Psoas muscle (tissue), 7 donors: ENCODE measurements at regions not wholly inside any gene's neighbourhood (a gene's known extent, or its start where the extent isn't known, plus 50 kb on each side); places are given as distances from the start of the nearest gene placed in this dataset.

Experiments used
- ATAC-seq, 4 donors: fragments of 200-7000 bp; cut with Tn5 transposase; one replicate each; pipeline ENCODE4 v1.9.1; 2020; ENCODE audit warnings: moderate library complexity in 3 of 4, mild to moderate bottlenecking in 2 of 4
- DNase-seq, 2 donors: peaks; one replicate each; pipeline ENCODE4 v3.0.0-alpha.2; 2020
- H3K27ac ChIP-seq: fragments of 200-600 bp; one replicate; pipeline ENCODE4 v1.8.0; 2022
- H3K27me3 ChIP-seq, 3 donors: fragments of 200-600 bp in 1 of 3; one replicate each; pipeline versions ENCODE4 v1.6.1 to v1.8.0; 2013 to 2022; ENCODE audit warnings: low read length in 2 of 3, mild to moderate bottlenecking in 2 of 3, moderate library complexity in 1 of 3; ENCODE audit not compliant: insufficient read depth in 3 of 3
- H3K36me3 ChIP-seq, 2 donors: fragments of 200-600 bp in 1 of 2; one replicate each; pipeline versions ENCODE4 v1.6.1 to v1.8.0; 2013 to 2022; ENCODE audit warnings: low read depth in 1 of 2, mild to moderate bottlenecking in 1 of 2, moderate library complexity in 1 of 2; ENCODE audit not compliant: insufficient read depth in 1 of 2
- H3K4me1 ChIP-seq: fragments of 200-600 bp; one replicate; pipeline ENCODE4 v1.8.0; 2022
- H3K4me3 ChIP-seq: fragments of 200-600 bp; one replicate; pipeline ENCODE4 v1.8.0; 2022; ENCODE audit warnings: mild to moderate bottlenecking
- H3K9me3 ChIP-seq: fragments of 200-600 bp; one replicate; pipeline ENCODE4 v1.8.0; 2022
- WGBS, 3 donors: extraction: QIAGEN DNeasy Blood & Tissue Kit; methylation state at CpG; one replicate each; pipeline versions ENCODE4 v1.1.6 to v1.1.7; 2013; 5-methylcytosine and 5-hydroxymethylcytosine counted together
- intact Hi-C, 2 donors: fragments of 100-400 bp; cut with DNase I; formaldehyde crosslinking; loops; one replicate each; pipeline versions ENCODE4 v1.11.0 to v1.14.2; 2022
- TF ChIP-seq, protein P1 (sequence below): fragments of 200-600 bp; IDR thresholded peaks from one replicate; pipeline ENCODE4 v1.8.0; 2022; ENCODE audit warnings: antibody characterized with exemption
- donor health status: healthy with polysubstance abuse.
- donor health status: DM: no; HTN: no; CAD: no; lungs with moderate emphysema.
- donor health status: Bipolar disorder and iron deficiency.
- donor health status: healthy.
- donor health status: DM: yes; HTN: yes; CAD: no.
- donor health status: DM: no; HTN: no; CAD: no.
- donor health status: DM: yes; HTN: yes; CAD: no.

DNA sequence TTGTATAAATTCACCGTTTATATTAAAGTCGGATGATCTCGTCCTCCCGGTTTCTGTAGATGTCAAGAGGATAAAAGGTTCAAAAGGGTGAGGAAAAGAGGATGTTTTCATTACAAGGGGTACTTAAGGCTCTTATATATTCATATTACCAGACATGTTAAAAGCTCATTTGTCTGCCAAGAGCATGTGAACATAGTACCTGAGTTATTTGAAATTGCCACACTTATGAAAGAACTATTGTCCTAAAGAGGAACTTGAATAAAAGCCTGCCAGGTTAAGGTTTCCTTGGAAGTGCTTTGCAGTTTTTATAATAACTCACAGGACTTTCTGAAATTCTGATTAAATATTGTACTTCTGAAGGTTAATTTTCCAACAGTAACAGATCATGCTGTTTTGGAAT is 1915.1 kb downstream of the MAT2B start:
- Histone ChIP-seq H3K9me3 (no peaks in the 10 kb centered on the region), H3K36me3 (no peaks in the 10 kb centered on the region), H3K4me3 (no peak overlapping the region), H3K27ac (no peak overlapping the region), H3K27me3 (no peaks in the 10 kb centered on the region), H3K4me1 (no peaks in the 10 kb centered on the region)
- intact Hi-C loops = no loop called here
- TF ChIP-seq, protein P1, sequence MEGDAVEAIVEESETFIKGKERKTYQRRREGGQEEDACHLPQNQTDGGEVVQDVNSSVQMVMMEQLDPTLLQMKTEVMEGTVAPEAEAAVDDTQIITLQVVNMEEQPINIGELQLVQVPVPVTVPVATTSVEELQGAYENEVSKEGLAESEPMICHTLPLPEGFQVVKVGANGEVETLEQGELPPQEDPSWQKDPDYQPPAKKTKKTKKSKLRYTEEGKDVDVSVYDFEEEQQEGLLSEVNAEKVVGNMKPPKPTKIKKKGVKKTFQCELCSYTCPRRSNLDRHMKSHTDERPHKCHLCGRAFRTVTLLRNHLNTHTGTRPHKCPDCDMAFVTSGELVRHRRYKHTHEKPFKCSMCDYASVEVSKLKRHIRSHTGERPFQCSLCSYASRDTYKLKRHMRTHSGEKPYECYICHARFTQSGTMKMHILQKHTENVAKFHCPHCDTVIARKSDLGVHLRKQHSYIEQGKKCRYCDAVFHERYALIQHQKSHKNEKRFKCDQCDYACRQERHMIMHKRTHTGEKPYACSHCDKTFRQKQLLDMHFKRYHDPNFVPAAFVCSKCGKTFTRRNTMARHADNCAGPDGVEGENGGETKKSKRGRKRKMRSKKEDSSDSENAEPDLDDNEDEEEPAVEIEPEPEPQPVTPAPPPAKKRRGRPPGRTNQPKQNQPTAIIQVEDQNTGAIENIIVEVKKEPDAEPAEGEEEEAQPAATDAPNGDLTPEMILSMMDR = no peak
- no peak for ATAC-seq
- DNase-seq = no peak
- 79 to 83% (median 82%) methylated on average over 4 of the region's 4 CpGs for WGBS, 3 donors

DNA sequence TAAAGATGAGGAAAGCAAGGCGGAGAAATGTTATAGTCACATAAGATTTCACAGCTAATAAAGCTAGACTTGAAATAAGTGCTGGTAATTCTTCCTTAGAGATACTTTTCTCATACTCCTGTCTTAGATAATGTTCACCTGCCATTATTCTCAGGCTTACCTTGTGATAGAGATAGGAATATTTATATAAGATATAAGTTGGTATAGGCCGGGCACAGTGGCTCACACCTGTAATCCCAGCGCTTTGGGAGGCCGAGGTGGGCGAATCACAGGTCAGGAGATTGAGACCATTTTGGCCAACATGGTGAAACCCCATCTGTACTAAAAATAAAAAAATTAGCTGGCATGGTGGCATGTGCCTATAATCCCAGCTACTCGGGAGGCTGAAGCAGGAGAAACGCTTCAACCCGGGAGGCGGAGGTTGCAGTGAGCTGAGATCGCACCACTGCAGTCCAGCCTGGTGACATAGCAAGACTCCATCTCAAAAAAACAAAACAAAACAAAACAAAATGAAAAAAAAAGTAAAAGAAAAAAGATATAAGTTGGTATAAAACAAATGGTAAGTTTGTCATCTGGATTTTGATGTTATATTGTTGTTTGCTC is 1918.4 kb downstream of the MAT2B start:
- WGBS, 3 donors = 85 to 88% (median 87%) methylated on average over 10 of the region's 10 CpGs
- Histone ChIP-seq H3K36me3 (no peaks in the 10 kb centered on the region), H3K4me1 (no peaks in the 10 kb centered on the region), H3K9me3 (no peaks in the 10 kb centered on the region), H3K27me3 (no peaks in the 10 kb centered on the region), H3K27ac (no peak overlapping the region), H3K4me3 (no peak overlapping the region)
- TF ChIP-seq, protein P1 = no peak
- intact Hi-C loops = no loop called here
- DNase-seq (no peak), ATAC-seq (no peak)

DNA sequence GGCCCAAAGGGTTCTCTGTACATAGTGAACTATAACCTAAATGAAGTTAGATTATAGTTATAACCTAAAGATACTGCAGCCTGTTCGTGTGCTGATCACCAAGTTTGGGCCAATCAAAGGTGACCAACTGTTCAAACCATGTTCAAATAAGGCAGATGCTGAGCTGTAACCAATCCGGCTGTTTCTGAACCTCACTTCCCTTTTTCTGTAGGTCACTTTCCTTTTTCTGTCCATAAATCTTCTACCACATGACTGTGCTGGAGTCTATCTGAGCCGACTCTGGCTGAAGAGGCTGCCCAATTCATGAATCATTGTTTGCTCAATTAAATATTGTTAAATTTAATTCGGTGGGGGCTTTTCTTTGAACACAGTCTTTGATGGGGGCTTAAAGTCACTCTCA is 1920.2 kb downstream of the MAT2B start:
- intact Hi-C loops = no loop called here
- no peaks in the 10 kb centered on the region for H3K9me3 ChIP-seq
- no peak overlapping the region for H3K27ac ChIP-seq
- WGBS, 3 donors = 69 to 90% (median 74%) methylated on average over 4 of the region's 4 CpGs
- no peaks in the 10 kb centered on the region for H3K27me3 ChIP-seq
- no peaks in the 10 kb centered on the region for H3K36me3 ChIP-seq
- ATAC-seq (no peak), DNase-seq (no peak)
- TF ChIP-seq, protein P1 = no peak
- no peak overlapping the region for H3K4me3 ChIP-seq
- H3K4me1 ChIP-seq = no peaks in the 10 kb centered on the region

DNA sequence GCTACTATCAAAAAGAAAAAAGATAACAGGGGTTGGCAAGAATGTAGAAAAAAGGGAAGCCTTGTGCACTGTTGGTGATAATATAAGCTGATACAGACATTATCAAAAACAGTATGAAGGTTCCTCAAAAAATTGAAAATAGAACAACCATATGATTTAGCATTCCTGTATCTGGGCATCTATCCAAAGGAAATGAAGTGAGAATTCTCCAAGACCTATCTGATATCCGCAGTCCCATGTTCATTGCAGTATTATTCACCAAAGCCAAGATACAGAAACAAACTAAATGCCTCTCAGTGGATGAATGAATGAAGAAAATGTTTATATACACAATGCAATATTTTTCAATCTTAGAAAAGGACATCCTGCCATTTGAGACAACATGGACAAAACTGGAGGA is 1943.3 kb downstream of the MAT2B start:
- H3K36me3 ChIP-seq = no peaks in the 10 kb centered on the region
- no peak overlapping the region for H3K4me3 ChIP-seq
- TF ChIP-seq, protein P1 = no peak
- ATAC-seq (no peak), DNase-seq (no peak)
- intact Hi-C loops = no loop called here
- no peaks in the 10 kb centered on the region for H3K4me1 ChIP-seq
- no peak overlapping the region for H3K27ac ChIP-seq
- H3K27me3 ChIP-seq = no peaks in the 10 kb centered on the region
- no peaks in the 10 kb centered on the region for H3K9me3 ChIP-seq
- WGBS, 3 donors = 58 to 63% (median 63%) methylated on average over 1 of the region's 1 CpG

DNA sequence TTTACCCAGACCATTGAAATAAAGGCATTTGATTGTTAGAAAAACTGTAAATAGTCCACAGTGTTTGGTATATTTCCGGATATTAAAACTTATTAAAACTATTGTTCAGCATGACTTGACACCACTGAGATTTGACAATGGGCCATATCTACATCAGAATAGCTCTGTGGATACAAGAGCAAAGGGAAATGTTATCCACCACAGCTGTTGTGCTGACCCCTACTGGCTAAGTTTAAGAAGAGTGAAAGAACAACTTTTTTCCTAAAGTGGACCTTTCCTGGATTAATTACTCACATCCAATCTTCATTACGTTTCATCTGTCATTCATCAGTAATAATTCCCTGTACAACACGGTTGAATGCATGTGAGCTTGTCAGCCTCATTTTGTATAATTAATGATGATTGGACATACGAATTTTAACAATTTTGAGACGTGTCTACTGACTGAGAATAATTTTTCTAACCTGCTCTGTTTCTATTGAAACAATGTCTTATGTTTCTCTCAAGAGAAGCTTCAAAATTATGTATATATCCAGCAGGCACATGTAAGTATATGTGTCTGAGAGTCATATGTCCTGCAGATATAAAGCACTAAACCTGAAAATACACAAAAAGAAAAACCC is 1952.6 kb downstream of the MAT2B start:
- DNase-seq (no peak), ATAC-seq (no peak)
- no peaks in the 10 kb centered on the region for H3K36me3 ChIP-seq
- H3K27me3 ChIP-seq = no peaks in the 10 kb centered on the region
- H3K4me3 ChIP-seq = no peak overlapping the region
- intact Hi-C loops = no loop called here
- no peak overlapping the region for H3K27ac ChIP-seq
- 17 to 27% (median 20%) methylated on average over 5 of the region's 5 CpGs for WGBS, 3 donors
- H3K4me1 ChIP-seq = no peaks in the 10 kb centered on the region
- H3K9me3 ChIP-seq = no peaks in the 10 kb centered on the region
- TF ChIP-seq, protein P1 = no peak
